GM21423 (cell line): ENCODE measurements at regions not wholly inside any gene's neighbourhood (a gene's known extent, or its start where the extent isn't known, plus 50 kb on each side); places are given as distances from the start of the nearest gene placed in this dataset.

Experiments
- ATAC-seq: cut with Tn5 transposase; IDR thresholded peaks from one replicate; pipeline ENCODE4 v1.9.1; 2021; ENCODE audit warnings: mild to moderate bottlenecking, moderate library complexity; ENCODE audit not compliant: unreplicated experiment

- no peak for ATAC-seq
Observed at GRCh38 chr12:107271523-107271922, 178.2 kb upstream of the CRY1 start.

- ATAC-seq, result no peak
Observed at GRCh38 chr12:107275530-107275929, 182.2 kb upstream of the CRY1 start.

GRCh38 chr12:107277855-107278254 is 184.5 kb upstream of the CRY1 start:
- ATAC-seq, result no peak

GRCh38 chr12:107282628-107283027 is 189.3 kb upstream of the CRY1 start:
- no peak for ATAC-seq

GRCh38 chr12:107283652-107284051 is 190.3 kb upstream of the CRY1 start:
- no peak for ATAC-seq

GRCh38 chr12:107284692-107285091 is 191.3 kb upstream of the CRY1 start:
- no peak for ATAC-seq

- no peak for ATAC-seq
Observed at GRCh38 chr12:107287436-107288413, 194.4 kb upstream of the CRY1 start.

GRCh38 chr12:107288414-107289127 is 195.2 kb upstream of the CRY1 start:
- no peak for ATAC-seq

- no peak for ATAC-seq
Observed at GRCh38 chr12:107291018-107291417, 197.7 kb upstream of the CRY1 start.

- ATAC-seq, result no peak
Observed at GRCh38 chr12:107296681-107297089, 203.3 kb upstream of the CRY1 start.

GRCh38 chr12:107302649-107303341 is 209.4 kb upstream of the CRY1 start:
- ATAC-seq, result no peak

GRCh38 chr12:107304588-107305532 is 211.5 kb upstream of the CRY1 start:
- no peak for ATAC-seq

GRCh38 chr12:107306141-107306659 is 212.9 kb upstream of the CRY1 start:
- no peak for ATAC-seq

- no peak for ATAC-seq
Observed at GRCh38 chr12:107308310-107308709, 215.0 kb upstream of the CRY1 start.

- ATAC-seq, result no peak
Observed at GRCh38 chr12:107309020-107309419, 215.7 kb upstream of the CRY1 start.

GRCh38 chr12:107310621-107311020 is 217.3 kb upstream of the CRY1 start:
- ATAC-seq, result no peak

- no peak for ATAC-seq
Observed at GRCh38 chr12:107311682-107312081, 218.3 kb upstream of the CRY1 start.

GRCh38 chr12:107317751-107318555 is 224.6 kb upstream of the CRY1 start:
- ATAC-seq, result no peak

GRCh38 chr12:107318556-107318805 is 225.1 kb upstream of the CRY1 start:
- ATAC-seq, result no peak
